GM18502 (cell line): ENCODE measurements at regions not wholly inside any gene's neighbourhood (a gene's known extent, or its start where the extent isn't known, plus 50 kb on each side); places are given as distances from the start of the nearest gene placed in this dataset.
"Not testable (repeated sequence)": the region's sequence is repeated elsewhere in the genome, so short reads cannot be mapped to it uniquely, and the experiment has no call there.

Experiments
- ATAC-seq: cut with Tn5 transposase; IDR thresholded peaks from one replicate; pipeline ENCODE4 v1.9.1; 2021; ENCODE audit warnings: mild to moderate bottlenecking; ENCODE audit not compliant: unreplicated experiment, poor library complexity

DNA sequence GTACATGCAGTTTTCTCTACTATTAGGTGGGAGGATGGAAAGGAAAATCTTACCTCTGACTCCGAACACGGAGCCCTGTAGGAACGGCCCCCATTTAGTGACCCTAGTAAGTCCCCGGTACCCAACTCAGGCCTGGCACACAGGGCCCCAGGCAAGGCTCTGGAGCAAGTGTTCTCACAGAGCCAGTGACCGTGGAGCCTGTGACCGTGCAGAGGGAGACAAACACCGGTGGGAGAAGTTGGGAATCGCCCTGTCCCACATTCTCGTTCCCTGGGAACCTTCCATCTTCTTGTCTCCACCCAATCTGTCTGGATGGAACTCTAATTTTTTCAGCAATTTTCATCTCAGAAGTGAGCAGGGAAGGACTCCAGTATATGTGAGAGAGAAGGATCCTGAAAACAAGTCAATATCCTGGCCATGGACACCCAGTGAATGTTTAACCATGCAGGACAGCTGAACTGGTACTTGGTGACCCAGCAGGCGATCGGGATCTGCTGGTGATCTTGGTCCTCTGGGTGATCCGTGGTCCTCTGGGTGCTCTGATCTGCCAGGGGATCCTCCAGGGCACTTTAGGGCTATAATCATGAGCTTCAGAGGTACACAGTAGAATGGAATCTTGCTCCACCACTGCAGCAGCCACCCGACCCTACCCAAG, 348.6 kb upstream of the ID2 start:
- ATAC-seq, result no peak

DNA sequence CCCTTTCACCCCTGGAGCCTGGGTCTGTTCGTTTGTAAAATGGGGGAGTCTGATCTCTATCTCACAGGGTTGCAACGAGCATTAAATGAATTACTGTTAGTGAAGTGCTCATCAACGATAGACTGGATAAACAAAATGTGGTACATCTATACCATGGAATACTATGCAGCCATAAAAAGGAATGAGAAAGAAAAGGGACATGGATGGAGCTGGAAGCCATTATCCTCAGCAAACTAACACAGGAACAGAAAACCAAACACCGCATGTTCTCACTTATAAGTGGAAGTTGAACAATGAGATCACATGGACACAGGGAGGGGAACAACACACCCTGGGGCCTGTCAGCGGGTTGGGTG, 348.0 kb upstream of the ID2 start:
- not testable (repeated sequence) for ATAC-seq

DNA sequence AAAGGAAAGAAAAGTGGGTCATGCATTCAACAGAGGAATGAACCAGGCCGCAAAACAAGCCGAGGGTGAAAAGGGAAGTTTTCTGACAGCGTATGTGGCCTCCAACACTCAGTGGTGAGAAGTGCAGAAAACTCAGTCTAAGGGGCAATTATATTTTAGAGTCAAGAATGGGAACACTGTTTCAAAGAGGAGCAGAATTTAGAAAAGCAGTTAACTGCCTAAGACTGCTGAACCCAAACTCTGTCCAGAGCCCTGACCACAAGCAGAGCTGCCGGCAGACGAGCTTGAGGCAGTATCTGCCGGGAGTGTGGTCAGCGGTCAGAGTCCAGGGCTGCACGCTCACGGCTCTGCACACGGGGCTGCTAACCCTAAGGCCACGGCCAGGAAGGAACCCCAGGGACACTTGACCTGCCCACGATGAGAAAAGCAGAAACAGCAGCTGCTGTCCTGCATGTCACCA, 347.0 kb upstream of the ID2 start:
- ATAC-seq, result no peak

DNA sequence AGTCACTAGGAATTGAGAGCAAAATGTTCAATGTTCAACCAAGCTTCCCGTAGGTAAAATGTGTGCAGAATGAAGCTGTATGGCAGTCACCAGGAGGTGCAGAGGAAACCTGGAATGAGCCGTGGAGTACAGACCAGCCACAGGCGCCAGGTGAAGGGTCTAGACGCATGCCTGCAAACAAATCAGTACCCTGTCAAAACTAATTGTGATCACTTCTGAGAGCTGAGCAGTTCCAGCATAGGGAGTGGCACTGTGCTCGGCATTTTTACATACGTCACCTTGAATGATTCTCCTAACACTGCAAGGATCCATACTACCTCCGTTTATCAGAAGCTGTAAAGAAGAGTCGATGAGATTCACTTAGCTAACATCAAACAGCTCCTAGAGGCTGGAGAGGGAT, 346.1 kb upstream of the ID2 start:
- no peak for ATAC-seq

DNA sequence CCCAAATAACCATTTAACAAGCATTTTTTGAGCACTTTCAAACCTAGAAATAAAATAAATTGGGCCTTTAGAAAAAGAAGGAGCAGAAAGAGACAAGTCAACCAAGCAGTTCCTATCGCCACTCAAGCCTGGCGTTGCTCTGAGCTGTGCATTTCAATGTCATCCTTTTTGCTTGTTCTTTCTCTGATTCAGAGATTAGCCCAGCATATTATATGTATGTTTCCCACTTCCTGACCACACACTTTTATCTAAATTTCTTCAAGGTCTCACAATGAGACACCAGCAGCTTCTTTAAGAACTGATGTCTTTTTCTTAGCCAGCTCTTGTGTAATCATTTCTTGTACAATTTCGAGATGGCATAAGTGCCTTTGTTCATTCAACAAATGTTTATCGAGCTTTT, 344.5 kb upstream of the ID2 start:
- no peak for ATAC-seq

DNA sequence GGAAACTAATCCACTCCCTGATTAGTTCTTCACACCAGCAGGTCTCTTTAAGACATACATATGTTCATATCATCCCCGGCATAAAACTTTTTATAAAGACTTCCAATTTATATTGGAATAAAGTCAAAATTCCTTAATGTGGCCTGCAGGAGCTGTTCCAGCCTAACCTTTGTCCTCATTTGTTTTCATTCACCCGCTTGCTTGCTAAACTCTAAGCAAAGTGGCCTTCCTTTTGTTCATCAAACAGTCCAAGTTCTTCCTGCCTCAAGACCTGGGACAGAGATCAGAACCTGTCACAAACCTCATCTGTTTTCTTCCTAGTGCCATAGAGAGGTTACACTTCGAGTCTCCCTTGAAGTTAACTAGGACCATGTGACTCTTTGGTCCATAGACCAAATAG, 339.4 kb upstream of the ID2 start:
- ATAC-seq, result no peak

DNA sequence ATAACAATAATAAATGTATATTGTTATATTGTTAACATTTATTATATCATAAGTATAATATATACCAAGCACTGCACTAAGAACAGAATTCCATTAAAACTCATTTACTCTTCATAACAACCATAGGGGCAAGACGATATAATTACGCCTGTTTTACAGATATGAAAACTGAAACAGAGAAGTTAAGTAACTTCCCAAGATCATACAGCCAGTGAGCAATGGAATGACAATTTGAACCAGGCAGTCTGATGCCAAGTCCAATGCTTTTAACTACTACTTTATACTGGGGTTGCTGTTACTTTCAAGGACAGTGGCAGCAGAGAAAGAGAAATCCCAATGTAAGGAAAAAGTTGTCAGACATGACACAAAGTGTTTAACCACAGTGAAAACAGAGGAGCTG, 338.8 kb upstream of the ID2 start:
- no peak for ATAC-seq

DNA sequence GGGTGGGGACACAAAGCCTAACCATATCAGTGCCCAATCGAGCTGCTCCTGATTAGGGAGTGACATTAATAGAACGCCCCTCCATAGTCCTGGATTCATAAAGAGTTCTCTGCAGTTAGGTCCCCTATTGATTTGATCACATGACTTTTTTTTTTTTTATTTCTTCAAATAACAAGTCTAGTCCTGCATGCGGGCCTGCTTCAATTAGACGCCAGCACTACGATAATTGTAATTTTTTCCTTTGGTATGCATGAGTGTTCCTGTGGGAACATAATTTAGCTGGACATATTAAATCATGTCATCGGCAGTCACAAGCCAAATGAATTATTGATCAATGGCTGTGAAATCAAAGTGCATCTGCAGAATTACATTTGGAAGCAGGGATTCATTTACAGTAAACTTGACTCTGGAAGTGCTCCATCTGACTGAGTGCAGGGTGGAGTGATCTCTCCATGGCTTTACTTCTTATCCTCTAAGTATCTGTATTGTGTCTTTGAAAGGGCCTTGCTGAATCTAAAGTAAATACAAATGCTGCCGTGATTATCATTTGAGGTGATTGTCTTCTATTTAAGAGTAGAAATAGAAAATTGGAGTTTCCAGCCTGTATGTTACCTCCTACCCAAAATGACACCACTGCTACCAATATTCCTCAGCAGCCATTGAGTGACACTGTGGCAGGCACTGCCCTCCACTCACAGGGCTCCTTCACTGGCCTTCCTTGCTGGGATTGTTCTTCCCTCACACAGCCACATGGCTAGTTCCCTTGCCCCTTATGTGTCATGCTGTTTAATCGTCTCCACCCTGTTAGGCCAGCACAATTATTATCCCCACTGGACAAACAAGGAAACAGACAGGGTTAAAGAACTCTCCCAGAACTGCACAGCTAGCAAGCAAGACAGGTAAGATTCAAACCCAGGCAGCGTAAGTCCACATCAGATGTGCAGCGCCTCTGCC, 337.4 kb upstream of the ID2 start:
- no peak for ATAC-seq

DNA sequence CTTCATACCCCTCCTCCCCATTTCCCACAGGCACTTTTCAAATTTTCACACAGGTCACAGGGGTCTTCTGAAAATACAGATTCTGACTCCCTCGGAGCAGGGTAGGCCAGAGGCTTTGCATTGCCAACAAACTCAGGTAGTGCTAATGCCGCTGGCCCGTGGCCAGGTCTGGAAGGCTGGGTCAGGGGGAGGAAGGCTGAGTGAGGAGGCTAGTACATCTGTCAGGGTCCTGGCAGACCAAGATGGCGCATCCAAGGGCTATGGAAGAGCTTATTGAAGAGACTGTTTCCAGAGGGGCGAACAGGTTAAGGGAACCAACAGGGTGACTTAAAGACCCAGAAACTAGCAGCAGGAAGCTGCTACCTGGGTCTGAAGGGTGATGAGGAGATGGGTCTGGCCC, 336.7 kb upstream of the ID2 start:
- no peak for ATAC-seq

DNA sequence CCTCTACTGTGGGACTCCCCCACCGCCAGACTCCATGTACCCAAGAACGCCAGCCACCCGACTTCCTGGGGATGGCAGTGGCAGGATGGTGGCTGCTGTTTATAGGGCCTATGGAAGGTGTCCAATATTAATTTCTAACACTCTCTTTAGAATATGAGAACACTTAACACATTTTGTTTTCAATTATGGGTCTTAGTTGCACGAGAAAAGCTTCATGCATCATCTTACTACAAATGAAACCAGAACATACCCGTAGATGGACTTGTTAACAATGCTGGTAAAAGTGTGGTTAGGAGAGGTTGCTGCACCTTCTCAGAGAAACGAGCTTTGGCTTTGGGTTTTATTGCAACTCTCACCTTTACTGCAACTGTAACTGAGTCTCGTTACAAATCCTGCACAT, 335.6 kb upstream of the ID2 start:
- ATAC-seq, result no peak

DNA sequence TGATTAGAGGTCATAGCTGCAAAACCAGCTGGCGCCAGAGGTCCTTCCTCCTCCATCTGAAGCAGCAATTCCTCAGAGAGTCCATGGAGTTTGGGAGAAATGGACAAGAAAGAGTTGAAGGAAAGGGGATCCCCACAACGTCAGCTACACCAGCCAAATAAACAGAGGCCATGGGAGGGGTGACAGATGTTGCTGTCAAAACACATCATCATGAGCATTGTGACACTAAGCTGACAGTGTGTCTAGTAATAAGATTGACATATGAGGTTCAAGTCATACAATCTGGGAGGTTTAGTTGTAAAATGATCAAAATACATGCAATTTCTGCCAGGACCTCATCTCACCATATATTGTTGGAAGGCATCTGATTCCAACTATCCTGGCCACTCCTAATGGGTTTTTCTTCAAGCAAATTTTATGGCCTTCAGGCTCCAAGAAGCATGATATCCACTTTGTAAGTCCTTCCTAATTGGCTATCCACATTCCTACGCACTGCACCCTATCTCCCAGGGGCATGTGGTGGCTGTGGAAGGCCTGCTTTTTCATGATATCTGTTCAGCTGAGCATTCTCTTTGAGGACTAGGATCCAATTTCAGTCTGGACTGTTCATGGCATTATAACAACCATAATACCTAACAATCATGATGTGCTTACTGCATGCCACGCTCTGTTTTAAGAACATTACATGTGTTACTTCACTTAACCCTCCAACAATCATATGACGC, 335.0 kb upstream of the ID2 start:
- ATAC-seq, result no peak

DNA sequence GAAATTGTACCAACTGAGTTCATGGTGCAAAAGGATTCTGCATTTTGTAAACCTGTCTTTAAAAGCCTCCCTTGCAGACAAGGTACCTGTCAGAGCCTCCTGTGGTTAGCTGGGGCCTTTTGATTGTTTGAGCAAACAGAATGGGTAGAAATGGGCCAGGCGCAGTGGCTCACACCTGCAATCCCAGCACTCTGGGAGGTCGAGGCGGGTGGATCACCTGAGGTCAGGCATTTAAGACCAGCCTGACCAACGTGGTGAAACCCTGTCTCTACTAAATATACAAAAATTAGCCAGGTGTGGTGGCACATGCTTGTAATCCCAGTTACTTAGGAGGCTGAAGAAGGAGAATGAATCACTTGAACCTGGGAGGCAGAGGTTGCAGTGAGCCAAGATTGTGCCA, 332.9 kb upstream of the ID2 start:
- not testable (repeated sequence) for ATAC-seq

DNA sequence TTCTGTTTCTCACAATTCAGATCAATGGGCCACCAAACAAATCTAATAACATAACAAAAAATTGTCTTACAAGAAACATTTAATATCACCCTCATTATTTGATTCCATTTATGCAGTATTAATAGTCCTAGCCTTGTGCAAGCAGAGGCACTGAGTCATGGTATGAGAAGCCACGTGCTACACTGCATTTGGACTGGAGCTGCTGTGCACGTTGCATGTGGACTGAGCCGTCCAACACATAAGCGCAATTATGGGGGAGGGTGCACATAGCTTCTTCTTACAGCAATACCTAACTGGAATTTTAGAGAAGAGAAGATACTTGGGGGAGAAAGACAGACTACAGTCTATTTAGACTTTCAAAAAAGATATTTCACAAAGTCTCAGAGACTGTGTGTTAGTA, 329.6 kb upstream of the ID2 start:
- no peak for ATAC-seq

DNA sequence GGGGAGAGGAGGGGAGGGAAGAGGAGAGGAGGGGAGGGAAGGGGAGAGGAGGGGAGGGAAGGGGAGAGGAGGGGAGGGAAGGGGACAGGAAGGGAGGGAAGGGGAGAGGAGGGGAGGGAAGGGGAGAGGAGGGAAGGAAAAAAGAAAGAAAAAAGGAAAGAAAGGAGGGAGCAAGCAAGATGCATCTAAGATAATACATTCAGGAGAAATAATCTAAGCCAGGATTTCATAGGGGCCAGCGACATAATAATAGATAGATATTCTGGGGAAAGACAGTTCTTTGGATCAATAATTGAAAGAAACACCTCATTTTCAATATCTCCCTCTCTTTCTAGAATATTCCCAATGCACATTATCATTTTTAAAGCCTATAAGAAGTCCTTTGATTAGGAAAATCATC, 328.9 kb upstream of the ID2 start:
- no peak for ATAC-seq

DNA sequence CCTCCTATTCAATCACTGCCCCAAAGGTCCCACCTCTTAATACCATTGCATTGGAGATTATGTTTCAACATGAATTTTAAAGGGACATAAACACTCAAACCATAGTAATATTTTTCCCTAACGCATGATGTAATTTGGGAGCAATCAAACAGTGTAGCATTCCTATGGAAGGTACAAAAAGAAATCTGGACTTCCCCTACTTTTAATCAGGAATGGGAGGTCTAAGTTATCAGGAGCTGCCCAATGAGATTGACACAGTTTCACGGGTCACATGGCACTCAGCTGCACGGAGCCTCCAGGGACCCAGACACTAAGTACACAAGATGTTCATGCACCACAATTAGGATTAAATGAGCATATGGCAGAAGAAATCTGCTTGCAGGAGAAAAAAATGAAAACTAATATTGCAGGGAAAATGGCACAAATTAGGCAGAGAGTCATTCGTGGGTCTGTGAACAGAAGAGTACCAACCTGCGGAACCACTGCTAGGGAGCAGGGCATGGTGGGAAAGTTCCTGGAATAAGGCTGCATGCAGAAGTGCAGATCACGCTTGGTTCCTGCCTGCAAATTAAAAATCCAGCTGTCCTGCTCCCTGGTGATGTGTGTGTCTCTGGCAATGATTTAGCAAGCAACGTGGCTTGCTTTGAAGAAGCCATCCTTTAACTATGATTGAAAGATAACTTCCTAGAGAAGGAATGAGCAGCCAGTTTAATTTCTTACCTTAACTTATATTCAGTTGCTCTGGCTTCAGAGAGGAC, 326.6 kb upstream of the ID2 start:
- ATAC-seq, result no peak

DNA sequence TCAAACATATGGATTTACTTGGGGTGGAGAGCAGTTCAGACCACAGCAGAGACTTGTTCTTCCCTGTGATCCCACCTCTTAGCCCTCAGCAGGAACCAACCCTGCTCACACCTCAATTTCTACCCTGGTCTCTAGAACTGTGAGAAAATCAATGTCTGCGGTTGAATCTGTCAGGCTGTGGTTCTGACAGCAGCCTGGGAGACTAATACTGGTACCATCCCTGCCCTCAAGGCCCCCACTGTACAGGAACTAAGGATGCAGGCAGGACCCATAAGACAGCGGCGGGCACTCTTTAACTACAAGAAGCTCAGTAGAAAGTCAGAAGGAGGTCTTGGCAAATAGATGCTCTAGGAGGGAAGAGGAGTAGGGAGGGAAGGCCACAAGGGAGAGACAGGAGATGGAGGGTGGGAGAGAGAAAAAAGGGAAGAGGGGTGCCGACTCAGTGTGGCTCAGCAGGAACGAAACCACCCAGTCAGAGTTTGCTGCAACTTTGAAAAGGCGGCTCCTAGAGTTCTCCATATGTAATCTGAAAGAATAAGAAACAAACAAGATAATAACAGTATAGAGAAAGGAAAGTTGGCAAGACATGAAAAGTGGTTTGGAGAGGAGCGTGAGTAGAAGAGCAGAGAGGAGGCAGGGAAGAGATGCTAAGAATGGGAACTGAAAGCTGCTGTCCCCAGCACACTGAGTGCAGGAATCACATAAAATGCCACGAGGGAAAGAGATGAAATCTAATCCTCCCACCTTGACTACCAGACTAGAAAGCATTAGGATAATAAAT, 323.9 kb upstream of the ID2 start:
- no peak for ATAC-seq

DNA sequence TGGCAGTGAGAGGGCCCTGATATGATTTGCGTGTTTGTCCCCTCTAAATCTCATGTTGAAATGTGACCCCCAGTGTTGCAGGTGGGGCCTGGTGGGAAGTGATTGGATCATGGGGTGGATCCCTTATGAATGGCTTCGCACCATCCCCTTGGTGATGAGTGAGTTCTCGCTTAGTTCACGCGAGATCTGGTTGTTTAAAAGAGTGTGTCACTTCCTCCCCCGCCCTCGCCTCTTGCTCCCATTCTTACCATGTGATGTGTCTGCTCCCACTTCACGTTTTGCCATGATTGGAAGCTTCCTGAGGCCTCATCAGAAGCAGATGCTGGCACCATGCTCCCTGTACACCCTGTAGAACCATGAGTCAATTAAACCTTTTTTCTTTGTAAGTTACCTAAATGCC, 319.9 kb upstream of the ID2 start:
- no peak for ATAC-seq

DNA sequence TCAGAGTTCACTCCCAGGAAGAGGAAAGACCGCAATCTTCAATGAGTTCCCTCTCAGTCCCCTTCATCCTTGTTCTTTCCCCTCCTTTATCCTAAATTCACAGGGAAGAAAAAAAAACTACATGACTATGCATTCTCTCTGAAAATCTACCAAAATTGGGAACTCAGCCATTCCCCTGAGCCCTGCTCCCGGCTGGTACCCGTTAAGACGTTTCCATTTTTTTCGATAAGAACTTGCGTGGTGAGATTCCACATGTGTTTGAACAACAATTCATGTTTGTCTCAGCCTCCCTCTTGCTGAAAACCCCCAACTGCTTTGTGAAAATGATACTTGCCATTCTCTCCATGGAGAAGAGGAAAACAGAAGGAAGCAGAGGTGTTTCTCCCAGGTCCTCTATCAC, 318.7 kb upstream of the ID2 start:
- no peak for ATAC-seq

DNA sequence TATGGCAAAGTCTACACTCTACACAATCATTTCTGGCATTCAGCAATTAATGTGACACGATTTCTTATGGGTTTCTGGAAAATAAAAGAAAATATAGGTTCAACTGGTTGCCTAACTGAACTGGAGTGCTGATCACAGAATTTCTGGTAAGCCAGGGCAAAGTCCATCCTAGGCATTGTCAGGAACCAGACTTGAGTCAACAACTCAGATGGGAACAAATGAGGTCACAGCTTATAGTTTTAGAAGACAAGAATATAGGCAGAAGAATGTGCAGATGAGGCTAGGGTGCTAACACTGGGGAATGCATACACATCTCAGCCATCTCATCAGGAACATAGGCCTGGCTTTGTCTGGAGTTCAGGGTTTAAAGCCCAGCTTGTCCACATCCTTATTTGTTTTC, 317.2 kb upstream of the ID2 start:
- ATAC-seq, result no peak
